Ovary (tissue), 3 donors: ENCODE measurements at regions not wholly inside any gene's neighbourhood (a gene's known extent, or its start where the extent isn't known, plus 50 kb on each side); places are given as distances from the start of the nearest gene placed in this dataset.
"Not testable (repeated sequence)": the region's sequence is repeated elsewhere in the genome, so short reads cannot be mapped to it uniquely, and the experiment has no call there.

Experiments
- CTCF ChIP-seq, 3 donors: fragments of 450-650 bp in 2 of 3; fragments of 200-600 bp in 1 of 3; IDR thresholded peaks; one replicate each; pipeline versions ENCODE4 v1.5.1 to v1.8.0; 2016 to 2022; ENCODE audit warnings: antibody characterized with exemption in 3 of 3, mild to moderate bottlenecking in 1 of 3
- POLR2A ChIP-seq: fragments of 450-650 bp; IDR thresholded peaks from one replicate; pipeline ENCODE4 v1.6.1; 2017; ENCODE audit warnings: antibody characterized with exemption, mild to moderate bottlenecking, moderate library complexity
- donor health status: DM: no; HTN: no; CAD: no.

DNA sequence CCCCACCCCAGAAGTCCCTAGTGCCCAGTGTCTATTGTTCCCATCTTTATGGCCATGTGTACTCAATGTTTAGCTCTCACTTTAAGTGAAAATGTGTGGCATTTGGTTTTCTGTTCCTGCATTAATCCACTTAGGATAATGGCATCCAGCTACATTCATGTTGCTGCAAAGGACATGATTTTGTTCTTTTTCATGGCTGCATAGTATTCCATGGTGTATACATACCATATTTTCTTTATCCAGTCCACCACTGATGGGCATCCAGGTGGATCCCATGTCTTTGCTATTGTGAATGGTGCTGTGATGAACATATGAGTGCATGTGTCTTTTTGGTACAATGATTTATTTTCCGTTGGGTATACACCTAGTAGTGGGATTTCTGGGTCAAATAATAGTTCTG, 58.2 kb upstream of the ZNF280D start:
- TF ChIP-seq POLR2A; CTCF (IDR thresholded peaks at IDR 0.05): not testable (repeated sequence)
